HG03432 (cell line): ENCODE measurements at regions not wholly inside any gene's neighbourhood (a gene's known extent, or its start where the extent isn't known, plus 50 kb on each side); places are given as distances from the start of the nearest gene placed in this dataset.

Source experiments
- ATAC-seq: cut with Tn5 transposase; IDR thresholded peaks from one replicate; pipeline ENCODE4 v1.9.1; 2021; ENCODE audit warnings: mild to moderate bottlenecking, moderate library complexity; ENCODE audit not compliant: unreplicated experiment

GRCh38 chr2:224213396-224213795 lies 174.3 kb upstream of the SERPINE2 start:
- no peak for ATAC-seq

DNA sequence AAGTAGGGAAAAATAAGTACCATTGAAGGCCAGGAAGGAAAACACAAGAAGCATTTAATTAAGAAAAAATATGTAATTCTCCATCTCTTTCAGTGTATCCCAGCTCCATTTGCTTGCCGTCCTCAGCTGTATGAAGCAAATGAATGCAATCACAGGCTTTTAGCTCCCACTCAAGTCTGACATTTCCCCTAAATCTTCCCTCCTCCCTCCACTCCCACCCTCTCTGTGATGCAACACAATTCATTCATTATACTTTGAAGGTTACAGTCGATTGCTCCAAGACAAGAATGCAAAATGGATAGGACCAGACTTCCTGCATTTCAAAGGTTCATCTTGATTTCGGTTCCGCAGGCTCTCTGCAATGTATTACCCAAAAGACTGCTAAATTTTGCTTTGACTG lies 172.7 kb upstream of the SERPINE2 start:
- ATAC-seq: no peak

DNA sequence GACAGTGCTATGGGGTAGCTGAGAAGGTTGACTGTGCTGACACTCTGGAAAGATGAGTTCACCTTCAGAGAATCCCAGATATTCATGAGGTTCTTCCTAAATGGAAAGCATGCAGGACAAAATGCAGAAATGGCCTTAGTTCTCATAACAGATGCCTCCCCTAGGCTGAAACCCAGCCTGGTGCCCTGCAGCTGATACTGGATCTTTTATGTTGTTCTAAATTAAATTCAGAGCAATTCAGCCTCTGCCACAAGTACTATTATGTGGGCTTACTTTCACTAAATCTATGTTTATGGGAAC lies 172.0 kb upstream of the SERPINE2 start:
- ATAC-seq: no peak

DNA sequence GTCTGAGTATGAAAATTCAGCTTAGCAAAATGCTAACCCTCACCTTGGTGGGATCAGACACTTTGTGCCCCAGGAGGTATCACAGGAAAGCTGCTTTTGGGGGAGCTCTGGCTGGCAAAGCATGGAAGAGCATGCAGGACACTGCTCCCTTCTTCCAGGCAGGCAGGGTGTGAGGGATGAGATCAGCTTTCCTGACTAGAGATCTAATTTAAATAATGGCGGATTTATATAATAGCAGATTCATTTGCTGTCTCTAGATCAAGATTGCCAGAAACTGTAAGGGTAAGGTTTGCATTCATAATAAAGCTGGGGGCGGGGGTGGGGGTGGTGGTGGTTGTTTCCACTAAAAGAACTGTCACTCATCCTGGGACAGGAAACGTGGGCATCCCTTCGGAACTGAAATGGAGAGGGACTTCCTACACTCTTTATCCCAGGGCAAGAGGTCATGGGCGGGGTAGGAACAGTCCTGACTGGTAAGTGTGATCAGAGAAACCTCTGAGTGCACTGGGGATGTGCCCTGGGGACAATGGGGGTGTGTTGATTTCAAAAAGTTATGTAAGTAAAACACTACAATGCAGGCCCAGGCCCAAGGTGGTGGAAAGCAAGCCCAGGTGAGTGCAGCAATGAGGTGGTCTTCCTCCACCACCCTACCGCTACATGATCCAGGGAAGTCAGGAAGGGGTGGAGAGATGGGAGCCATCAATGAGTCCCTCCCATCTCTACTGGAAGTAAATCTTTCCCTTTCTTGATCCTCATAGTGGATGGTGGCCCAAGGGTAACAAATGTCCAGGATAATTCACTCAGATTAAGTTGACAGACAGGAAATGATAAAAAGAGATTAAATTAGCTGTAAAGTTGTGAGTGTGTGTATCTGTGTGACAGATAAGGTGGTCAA lies 171.4 kb upstream of the SERPINE2 start:
- no peak for ATAC-seq

- ATAC-seq: no peak
These were observed 170.6 kb upstream of the SERPINE2 start for GRCh38 chr2:224209555-224210285.

DNA sequence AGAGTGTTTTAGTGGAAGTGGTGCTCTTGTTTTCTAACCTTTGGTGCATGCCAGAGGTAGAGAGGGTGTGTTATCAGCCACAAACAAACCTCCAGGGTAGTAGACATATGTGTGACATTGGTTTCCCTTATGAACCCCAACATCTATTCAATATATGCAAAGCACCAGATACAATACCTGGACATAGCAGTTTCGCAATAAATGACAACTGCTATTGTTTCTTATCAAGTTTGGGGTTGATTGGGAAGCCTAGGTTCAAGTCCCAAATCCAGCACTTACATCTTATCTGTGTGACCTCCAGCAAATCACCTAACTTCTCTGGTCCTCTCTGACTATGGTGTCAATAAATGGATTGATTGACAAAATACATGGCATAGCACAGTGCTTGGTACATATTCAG lies 169.4 kb upstream of the SERPINE2 start:
- ATAC-seq: no peak

DNA sequence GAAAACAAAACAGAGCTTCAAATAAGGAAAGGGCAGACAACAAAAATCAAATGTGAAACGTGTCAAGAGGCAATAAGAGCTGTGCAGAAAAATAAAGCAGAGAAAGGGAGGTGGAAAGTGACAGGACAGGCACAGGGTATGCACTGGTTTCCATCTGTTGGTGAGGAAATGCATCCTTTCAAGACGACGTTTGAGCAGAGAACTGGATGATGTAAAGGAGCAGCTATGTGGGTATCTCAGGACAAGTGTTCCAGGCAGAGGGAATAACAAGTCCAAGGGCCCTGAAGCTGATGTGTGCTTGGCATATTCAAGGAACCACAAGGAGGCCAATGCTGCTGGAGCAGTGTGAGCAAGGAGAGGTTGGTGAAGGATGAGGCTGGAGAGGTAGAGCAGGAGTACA lies 168.9 kb upstream of the SERPINE2 start:
- no peak for ATAC-seq

- no peak for ATAC-seq
These were observed 167.7 kb upstream of the SERPINE2 start for GRCh38 chr2:224206816-224207215.

GRCh38 chr2:224202281-224202865 lies 163.3 kb upstream of the SERPINE2 start:
- ATAC-seq: no peak

- ATAC-seq: no peak
These were observed 159.3 kb upstream of the SERPINE2 start for GRCh38 chr2:224198436-224198835.

- ATAC-seq: no peak
These were observed 157.7 kb upstream of the SERPINE2 start for GRCh38 chr2:224196810-224197209.

- ATAC-seq: no peak
These were observed 157.0 kb upstream of the SERPINE2 start for GRCh38 chr2:224195925-224196571.

DNA sequence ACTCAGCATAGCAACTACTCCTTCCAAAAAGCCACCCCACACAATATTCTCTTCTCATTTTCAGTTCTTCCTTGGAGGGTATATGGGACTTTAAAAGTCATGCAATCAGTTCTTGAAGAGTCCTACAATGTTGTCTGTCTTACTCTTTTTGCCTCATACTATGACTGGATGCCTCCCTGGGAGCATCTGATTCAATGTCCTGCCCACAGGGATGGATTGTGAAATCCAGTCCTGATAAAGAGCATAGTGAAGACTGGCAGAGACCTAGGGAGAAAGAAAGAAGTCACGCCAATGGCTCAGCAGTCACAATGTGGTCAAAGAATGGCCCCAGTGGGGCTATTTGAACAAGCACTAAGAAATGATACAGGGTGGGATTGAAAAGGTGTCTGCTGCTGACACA lies 155.1 kb upstream of the SERPINE2 start:
- ATAC-seq: no peak

- no peak for ATAC-seq
These were observed 152.4 kb upstream of the SERPINE2 start for GRCh38 chr2:224191465-224191864.

GRCh38 chr2:224190936-224191270 lies 151.8 kb upstream of the SERPINE2 start:
- ATAC-seq: no peak

GRCh38 chr2:224190234-224190935 lies 151.3 kb upstream of the SERPINE2 start:
- ATAC-seq: no peak

DNA sequence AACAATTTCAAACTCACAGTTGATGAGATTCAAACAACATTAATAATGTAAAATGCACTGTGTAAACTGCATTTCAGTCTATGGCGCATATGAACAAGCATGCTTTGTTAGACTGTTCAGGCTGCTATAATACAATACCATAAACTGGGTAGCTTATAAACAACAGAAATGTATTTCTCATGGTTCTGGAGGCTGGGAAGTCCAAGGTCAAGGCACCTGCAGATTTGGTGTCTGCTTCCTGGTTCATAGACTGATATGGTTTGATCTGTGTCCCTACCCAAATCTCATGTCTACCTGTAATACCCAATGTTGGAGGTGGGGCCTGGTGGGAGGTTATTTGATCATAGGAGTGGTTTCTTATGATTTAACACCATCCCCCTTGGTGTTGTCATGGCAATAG lies 148.1 kb upstream of the SERPINE2 start:
- no peak for ATAC-seq

DNA sequence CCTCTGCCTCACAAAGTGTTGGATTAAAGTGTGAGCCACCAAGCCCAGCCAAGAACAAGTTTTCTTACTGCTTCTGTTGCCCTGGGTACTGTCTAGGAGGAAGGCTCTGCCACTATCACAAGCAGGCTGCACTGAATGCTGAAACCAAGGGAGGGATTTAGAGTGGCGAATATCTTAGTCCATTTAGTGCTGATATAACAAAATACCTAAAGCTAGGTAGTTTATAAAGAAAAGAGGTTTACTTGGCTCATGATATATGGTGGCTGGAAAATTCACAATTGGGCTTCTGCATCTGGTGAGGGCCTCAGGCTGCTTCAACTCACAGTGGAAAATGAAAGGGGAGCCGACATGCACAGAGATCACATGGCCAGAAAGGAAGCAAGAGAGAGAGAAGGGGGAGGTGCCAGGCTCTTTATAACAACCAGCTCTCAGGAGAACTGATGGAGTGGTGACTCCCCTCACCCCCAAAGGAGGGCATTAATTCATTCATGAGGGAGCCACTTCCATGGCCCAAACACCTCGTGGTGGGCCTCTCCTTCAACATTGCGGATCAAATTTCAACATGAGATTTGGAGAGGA lies 146.0 kb upstream of the SERPINE2 start:
- ATAC-seq: no peak

DNA sequence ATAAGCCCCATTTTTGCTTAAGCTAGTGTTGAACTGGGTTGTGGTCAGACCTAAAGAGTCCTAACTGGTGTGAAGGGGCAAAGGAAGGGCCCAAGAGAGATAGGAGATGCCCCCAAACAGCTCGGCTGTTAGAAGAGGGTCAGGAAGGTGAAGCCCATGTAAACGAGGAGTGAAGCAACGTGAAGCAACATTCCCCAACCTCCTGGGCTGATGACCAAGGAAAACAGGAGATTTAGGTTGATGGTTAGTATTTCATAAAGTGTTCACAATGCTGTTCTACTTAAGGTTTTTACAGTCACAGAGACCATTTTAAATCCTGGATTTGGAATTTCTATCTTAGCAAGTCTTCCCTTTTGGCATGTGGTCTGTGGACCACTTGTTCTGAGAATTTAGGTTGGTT lies 144.0 kb upstream of the SERPINE2 start:
- no peak for ATAC-seq

GRCh38 chr2:224182498-224182897 lies 143.4 kb upstream of the SERPINE2 start:
- no peak for ATAC-seq
